Panc1 (cell line): ENCODE measurements at regions not wholly inside any gene's neighbourhood (a gene's known extent, or its start where the extent isn't known, plus 50 kb on each side); places are given as distances from the start of the nearest gene placed in this dataset.

Source experiments
- CTCF ChIP-seq: fragments of 450-650 bp; IDR thresholded peaks from 2 replicates; pipeline ENCODE4 v1.5.1; 2017; ENCODE audit warnings: mild to moderate bottlenecking
- POLR2AphosphoS5 ChIP-seq: IDR thresholded peaks from 2 replicates; pipeline ENCODE4 v1.6.1; 2012; ENCODE audit warnings: mild to moderate bottlenecking, low read depth, low read length, moderate library complexity
- REST ChIP-seq, 2 experiments: IDR thresholded peaks; 2 replicates each; pipeline ENCODE4 v1.6.1; 2011 to 2012; ENCODE audit warnings: low read depth in 2 of 2, control low read depth in 1 of 2, low read length in 1 of 2, mild to moderate bottlenecking in 1 of 2, moderate library complexity in 1 of 2; ENCODE audit not compliant: insufficient read depth in 1 of 2
- SIN3A ChIP-seq: IDR thresholded peaks from 2 replicates; pipeline ENCODE4 v1.6.1; 2012; ENCODE audit warnings: low read depth, mild to moderate bottlenecking, low read length, moderate library complexity, borderline replicate concordance; ENCODE audit not compliant: insufficient read depth

DNA sequence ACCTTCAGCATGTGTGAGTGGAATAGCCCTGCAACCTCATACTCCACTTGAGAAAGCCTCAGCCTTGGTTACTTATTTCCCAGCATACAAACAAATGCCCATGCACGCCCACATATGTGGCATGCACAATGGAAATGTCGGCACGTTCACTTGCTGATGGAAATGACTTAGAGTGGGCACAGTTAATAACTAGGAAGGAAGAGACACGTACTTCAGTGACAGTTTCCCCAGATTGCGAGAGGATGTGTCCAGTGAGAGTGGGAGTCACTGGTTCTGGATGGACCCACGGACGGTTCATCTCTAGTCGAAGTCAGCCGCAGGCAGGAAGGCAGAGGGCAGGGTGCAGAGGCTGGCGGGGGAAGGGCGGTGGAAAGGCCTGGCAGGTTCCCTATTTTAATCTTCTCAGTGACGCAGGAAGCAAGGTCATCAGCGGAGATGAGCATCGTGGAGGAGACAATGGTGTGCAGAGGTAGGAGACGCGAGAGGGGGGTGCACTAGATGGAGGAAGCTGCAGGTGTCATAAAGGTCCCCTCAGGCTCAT, 350.7 kb upstream of the MYT1L start:
- TF ChIP-seq POLR2AphosphoS5: no peak
- no peak for TF ChIP-seq CTCF
- TF ChIP-seq REST (IDR thresholded peaks at IDR 0.05; ENCODE audit: insufficient read depth in 1 of 2, low read depth in 2 of 2, low read length in 1 of 2): no peak
- no peak for TF ChIP-seq SIN3A
